Suprapubic skin (tissue), 4 donors: ENCODE measurements at regions not wholly inside any gene's neighbourhood (a gene's known extent, or its start where the extent isn't known, plus 50 kb on each side); places are given as distances from the start of the nearest gene placed in this dataset.
"Not testable (repeated sequence)": the region's sequence is repeated elsewhere in the genome, so short reads cannot be mapped to it uniquely, and the experiment has no call there.

Experiments used
- DNase-seq, 2 donors: peaks; one replicate each; pipeline ENCODE4 v3.0.0-alpha.2; 2019; ENCODE audit warnings: low spot score in 2 of 2
- H3K27ac ChIP-seq: fragments of 200-600 bp; sonication (generic); one replicate; pipeline ENCODE4 v1.5.1; 2019
- H3K27me3 ChIP-seq: fragments of 200-600 bp; sonication (generic); one replicate; pipeline ENCODE4 v1.5.1; 2019
- H3K36me3 ChIP-seq: fragments of 200-600 bp; sonication (generic); one replicate; pipeline ENCODE4 v1.5.1; 2019
- H3K4me1 ChIP-seq: fragments of 200-600 bp; sonication (generic); one replicate; pipeline ENCODE4 v1.5.1; 2019
- H3K4me3 ChIP-seq: fragments of 200-600 bp; sonication (generic); one replicate; pipeline ENCODE4 v1.5.1; 2019; ENCODE audit warnings: mild to moderate bottlenecking
- H3K9me3 ChIP-seq: fragments of 200-600 bp; sonication (generic); one replicate; pipeline ENCODE4 v1.5.1; 2019
- CTCF ChIP-seq, 2 donors: fragments of 200-600 bp in 1 of 2; fragments of 450-650 bp in 1 of 2; sonication (generic) in 1 of 2; IDR thresholded peaks; one replicate each; pipeline ENCODE4 v1.5.1; 2016 to 2019; ENCODE audit warnings: antibody characterized with exemption in 2 of 2, mild to moderate bottlenecking in 1 of 2, moderate library complexity in 1 of 2
- EP300 ChIP-seq: sonication (generic); formaldehyde crosslinking; IDR thresholded peaks from one replicate; pipeline ENCODE4 v1.6.1; 2017; ENCODE audit warnings: antibody characterized with exemption
- POLR2A ChIP-seq, 2 donors: fragments of 450-650 bp; IDR thresholded peaks; one replicate each; pipeline ENCODE4 v1.6.1; 2017; ENCODE audit warnings: antibody characterized with exemption in 2 of 2, mild to moderate bottlenecking in 2 of 2, moderate library complexity in 2 of 2
- POLR2AphosphoS5 ChIP-seq, 3 donors: sonication (generic); formaldehyde crosslinking; IDR thresholded peaks; one replicate each; pipeline ENCODE4 v1.6.1; 2017; ENCODE audit warnings: antibody characterized with exemption in 3 of 3
- WGBS: methylation state at CpG from one replicate; pipeline ENCODE4 v1.1.5; 2018; 5-methylcytosine and 5-hydroxymethylcytosine counted together

GRCh38 chr22:22374163-22374562 is 129.6 kb downstream of the VPREB1 start:
- H3K27me3 ChIP-seq = peaks cover 30% of the 10 kb centered on the region

GRCh38 chr22:22374579-22374978 is 130.0 kb downstream of the VPREB1 start:
- Histone ChIP-seq H3K27me3 (peaks cover 27% of the 10 kb centered on the region), H3K27ac (no peak overlapping the region), H3K9me3 (no peaks in the 10 kb centered on the region), H3K4me1 (no peaks in the 10 kb centered on the region), H3K4me3 (no peak overlapping the region), H3K36me3 (no peaks in the 10 kb centered on the region)
- TF ChIP-seq POLR2A (IDR thresholded peaks at IDR 0.05) (no peak), POLR2AphosphoS5 (IDR thresholded peaks at IDR 0.05) (no peak), CTCF (IDR thresholded peaks at IDR 0.05) (no peak), EP300 (no peak)
- WGBS = 63% methylated on average over 5 of the region's 5 CpGs
- DNase-seq = no peak

More at GRCh38 chr22:22374163-22374562, 129.6 kb downstream of the VPREB1 start:
- no peak for DNase-seq
- H3K27ac ChIP-seq = no peak overlapping the region
- TF ChIP-seq POLR2A (IDR thresholded peaks at IDR 0.05) (no peak), EP300 (no peak), CTCF (IDR thresholded peaks at IDR 0.05) (no peak), POLR2AphosphoS5 (IDR thresholded peaks at IDR 0.05) (no peak)
- no peak overlapping the region for H3K4me3 ChIP-seq
- H3K4me1 ChIP-seq = no peaks in the 10 kb centered on the region
- H3K36me3 ChIP-seq = no peaks in the 10 kb centered on the region
- WGBS = 62% methylated on average over 2 of the region's 2 CpGs
- H3K9me3 ChIP-seq = no peaks in the 10 kb centered on the region

- no peak overlapping the region for H3K4me3 ChIP-seq
- TF ChIP-seq POLR2AphosphoS5 (IDR thresholded peaks at IDR 0.05) = no peak
- no peak for TF ChIP-seq POLR2A (IDR thresholded peaks at IDR 0.05)
- no peak for TF ChIP-seq CTCF (IDR thresholded peaks at IDR 0.05)
- TF ChIP-seq EP300 = no peak
- DNase-seq = no peak
- no peaks in the 10 kb centered on the region for H3K36me3 ChIP-seq
- H3K9me3 ChIP-seq = no peaks in the 10 kb centered on the region
- no peak overlapping the region for H3K27ac ChIP-seq
- H3K4me1 ChIP-seq = no peaks in the 10 kb centered on the region
- 58% methylated on average over 3 of the region's 7 CpGs for WGBS
- H3K27me3 ChIP-seq = peaks cover 37% of the 10 kb centered on the region
Measured at GRCh38 chr22:22375576-22376351, 131.2 kb downstream of the VPREB1 start.

GRCh38 chr22:22376352-22376706 is 131.7 kb downstream of the VPREB1 start:
- H3K4me3 ChIP-seq = no peak overlapping the region
- WGBS = 65% methylated on average over 3 of the region's 3 CpGs

GRCh38 chr22:22376884-22377283 is 131.7 kb downstream of the ZNF280B start:
- 82% methylated on average over 6 of the region's 6 CpGs for WGBS
- H3K27me3 ChIP-seq = peaks cover 38% of the 10 kb centered on the region
- H3K36me3 ChIP-seq, H3K4me3 ChIP-seq, H3K4me1 ChIP-seq, DNase-seq, H3K27ac ChIP-seq, H3K9me3 ChIP-seq: not testable (repeated sequence)

More at GRCh38 chr22:22376352-22376706, 131.7 kb downstream of the VPREB1 start:
- no peaks in the 10 kb centered on the region for H3K9me3 ChIP-seq
- no peak for DNase-seq
- peaks cover 38% of the 10 kb centered on the region for H3K27me3 ChIP-seq
- no peak for TF ChIP-seq POLR2AphosphoS5 (IDR thresholded peaks at IDR 0.05)
- no peak for TF ChIP-seq POLR2A (IDR thresholded peaks at IDR 0.05)
- TF ChIP-seq EP300 = no peak
- no peak for TF ChIP-seq CTCF (IDR thresholded peaks at IDR 0.05)
- H3K27ac ChIP-seq = no peak overlapping the region
- H3K36me3 ChIP-seq = no peaks in the 10 kb centered on the region
- H3K4me1 ChIP-seq = no peaks in the 10 kb centered on the region

- no peaks in the 10 kb centered on the region for H3K36me3 ChIP-seq
- H3K4me1 ChIP-seq = no peaks in the 10 kb centered on the region
- H3K27me3 ChIP-seq = peaks cover 38% of the 10 kb centered on the region
- TF ChIP-seq POLR2AphosphoS5 (IDR thresholded peaks at IDR 0.05) (no peak), CTCF (IDR thresholded peaks at IDR 0.05) (no peak), EP300 (no peak), POLR2A (IDR thresholded peaks at IDR 0.05) (no peak)
- no peaks in the 10 kb centered on the region for H3K9me3 ChIP-seq
- H3K4me3 ChIP-seq = no peak overlapping the region
- H3K27ac ChIP-seq = no peak overlapping the region
- DNase-seq = no peak
Measured at GRCh38 chr22:22377335-22377734, 131.2 kb downstream of the ZNF280B start.
